NT2/D1 (cell line): ENCODE measurements at regions not wholly inside any gene's neighbourhood (a gene's known extent, or its start where the extent isn't known, plus 50 kb on each side); places are given as distances from the start of the nearest gene placed in this dataset.

Experiments used
- DNase-seq: peaks from one replicate; pipeline ENCODE4 v3.0.0-alpha.2; 2011; ENCODE audit warnings: low read depth, low spot score
- H3K27me3 ChIP-seq: 2 replicates; pipeline ENCODE4 v1.6.0; 2011; ENCODE audit warnings: mild to moderate bottlenecking; ENCODE audit not compliant: insufficient read length, insufficient read depth
- H3K36me3 ChIP-seq: 2 replicates; pipeline ENCODE4 v1.6.1; 2011; ENCODE audit warnings: mild to moderate bottlenecking, low read length, mixed read lengths; ENCODE audit not compliant: insufficient read depth, insufficient read length
- H3K4me1 ChIP-seq: 2 replicates; pipeline ENCODE4 v1.5.1; 2011; ENCODE audit not compliant: insufficient read depth, insufficient read length
- H3K4me3 ChIP-seq: 2 replicates; pipeline ENCODE4 v1.5.1; 2011; ENCODE audit warnings: low read depth; ENCODE audit not compliant: insufficient read length
- H3K9ac ChIP-seq: 2 replicates; pipeline ENCODE4 v1.6.0; 2011; ENCODE audit warnings: low read depth; ENCODE audit not compliant: insufficient read length
- H3K9me3 ChIP-seq: 2 replicates; pipeline ENCODE4 v1.5.1; 2011; ENCODE audit warnings: mild to moderate bottlenecking, low read length; ENCODE audit not compliant: insufficient read depth
- SUZ12 ChIP-seq: IDR thresholded peaks from 2 replicates; pipeline ENCODE4 v1.6.1; 2011; ENCODE audit not compliant: insufficient read length, insufficient read depth; ENCODE audit errors: extremely low read depth
- YY1 ChIP-seq: IDR thresholded peaks from 2 replicates; pipeline ENCODE4 v1.6.1; 2011; ENCODE audit not compliant: insufficient read length, insufficient read depth
- ZNF274 ChIP-seq: IDR thresholded peaks from 2 replicates; pipeline ENCODE4 v1.6.1; 2011; ENCODE audit warnings: mild to moderate bottlenecking, low read depth, low read length

- no peaks in the 10 kb centered on the region for H3K4me1 ChIP-seq
- no peak overlapping the region for H3K9ac ChIP-seq
- TF ChIP-seq YY1, result no peak
- TF ChIP-seq SUZ12, result no peak
- TF ChIP-seq ZNF274, result no peak
- no peaks in the 10 kb centered on the region for H3K36me3 ChIP-seq
- no peak for DNase-seq
- no peaks in the 10 kb centered on the region for H3K9me3 ChIP-seq
- no peak overlapping the region for H3K4me3 ChIP-seq
- H3K27me3 ChIP-seq, result no peaks in the 10 kb centered on the region
These were observed 55.8 kb upstream of the CDH6 start for GRCh38 chr5:31137676-31138075.

GRCh38 chr5:31135542-31135941 is 57.9 kb upstream of the CDH6 start:
- H3K36me3 ChIP-seq, result no peaks in the 10 kb centered on the region
- no peaks in the 10 kb centered on the region for H3K27me3 ChIP-seq
- H3K4me1 ChIP-seq, result no peaks in the 10 kb centered on the region
- no peak overlapping the region for H3K4me3 ChIP-seq
- TF ChIP-seq YY1, result no peak
- no peak for TF ChIP-seq ZNF274
- no peak for TF ChIP-seq SUZ12
- no peak overlapping the region for H3K9ac ChIP-seq
- DNase-seq, result no peak
- H3K9me3 ChIP-seq, result no peaks in the 10 kb centered on the region

DNA sequence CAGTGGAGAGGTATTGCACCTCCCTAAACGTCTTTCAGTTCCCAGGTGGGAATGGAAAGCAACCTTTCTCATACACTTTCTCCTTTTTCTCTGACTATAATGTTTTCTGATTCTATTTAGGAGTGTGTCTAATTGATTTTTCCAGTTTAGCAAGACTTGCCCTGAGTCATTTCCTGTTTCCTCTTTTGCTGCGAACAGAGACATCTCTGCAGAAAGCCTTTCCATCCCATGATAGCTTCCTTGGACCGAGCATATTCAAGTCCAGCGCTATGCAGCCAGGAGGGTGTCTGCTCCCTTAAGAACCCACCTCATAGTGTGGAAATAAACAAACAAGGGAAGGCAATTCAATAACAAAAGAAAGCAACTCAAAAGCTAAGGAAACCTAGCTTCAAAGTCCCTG is 60.0 kb upstream of the CDH6 start:
- no peaks in the 10 kb centered on the region for H3K27me3 ChIP-seq
- no peak overlapping the region for H3K4me3 ChIP-seq
- H3K9ac ChIP-seq, result no peak overlapping the region
- TF ChIP-seq YY1, result no peak
- TF ChIP-seq ZNF274, result no peak
- no peaks in the 10 kb centered on the region for H3K36me3 ChIP-seq
- no peaks in the 10 kb centered on the region for H3K4me1 ChIP-seq
- H3K9me3 ChIP-seq, result no peaks in the 10 kb centered on the region
- no peak for DNase-seq

DNA sequence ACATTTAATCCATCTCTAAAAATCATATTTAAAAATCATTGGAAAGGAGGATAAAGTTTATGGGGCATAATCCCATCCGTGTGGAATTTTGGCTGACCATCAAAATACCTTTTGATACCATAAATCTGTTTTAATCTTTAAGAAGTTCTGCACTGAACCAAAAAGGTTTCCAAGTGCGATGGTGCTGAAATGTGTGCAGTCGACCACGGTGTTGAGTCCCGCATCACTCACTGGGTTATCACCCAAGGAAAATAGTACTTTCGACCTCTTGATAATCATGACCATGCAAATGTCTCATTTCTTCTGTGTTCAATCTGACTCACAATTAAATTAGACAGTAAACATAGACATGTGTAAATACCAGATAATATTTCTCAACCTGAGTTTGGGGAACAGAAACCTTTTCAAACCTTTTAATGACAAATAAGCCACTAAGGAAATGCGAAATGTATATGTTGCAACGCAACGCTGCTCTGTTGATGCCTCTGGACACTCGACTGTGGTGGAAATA is 62.0 kb upstream of the CDH6 start:
- no peaks in the 10 kb centered on the region for H3K27me3 ChIP-seq
- H3K4me1 ChIP-seq, result no peaks in the 10 kb centered on the region
- H3K9me3 ChIP-seq, result no peaks in the 10 kb centered on the region
- H3K9ac ChIP-seq, result no peak overlapping the region
- no peaks in the 10 kb centered on the region for H3K36me3 ChIP-seq
- H3K4me3 ChIP-seq, result no peak overlapping the region
- DNase-seq, result no peak
- TF ChIP-seq ZNF274, result no peak
- TF ChIP-seq SUZ12, result no peak
- TF ChIP-seq YY1, result no peak

- no peaks in the 10 kb centered on the region for H3K27me3 ChIP-seq
- no peak overlapping the region for H3K9ac ChIP-seq
- no peak for DNase-seq
- no peaks in the 10 kb centered on the region for H3K4me1 ChIP-seq
- no peaks in the 10 kb centered on the region for H3K9me3 ChIP-seq
- H3K36me3 ChIP-seq, result no peaks in the 10 kb centered on the region
- TF ChIP-seq SUZ12 (no peak), ZNF274 (no peak), YY1 (no peak)
- no peak overlapping the region for H3K4me3 ChIP-seq
These were observed 62.8 kb upstream of the CDH6 start for GRCh38 chr5:31130676-31131075.

DNA sequence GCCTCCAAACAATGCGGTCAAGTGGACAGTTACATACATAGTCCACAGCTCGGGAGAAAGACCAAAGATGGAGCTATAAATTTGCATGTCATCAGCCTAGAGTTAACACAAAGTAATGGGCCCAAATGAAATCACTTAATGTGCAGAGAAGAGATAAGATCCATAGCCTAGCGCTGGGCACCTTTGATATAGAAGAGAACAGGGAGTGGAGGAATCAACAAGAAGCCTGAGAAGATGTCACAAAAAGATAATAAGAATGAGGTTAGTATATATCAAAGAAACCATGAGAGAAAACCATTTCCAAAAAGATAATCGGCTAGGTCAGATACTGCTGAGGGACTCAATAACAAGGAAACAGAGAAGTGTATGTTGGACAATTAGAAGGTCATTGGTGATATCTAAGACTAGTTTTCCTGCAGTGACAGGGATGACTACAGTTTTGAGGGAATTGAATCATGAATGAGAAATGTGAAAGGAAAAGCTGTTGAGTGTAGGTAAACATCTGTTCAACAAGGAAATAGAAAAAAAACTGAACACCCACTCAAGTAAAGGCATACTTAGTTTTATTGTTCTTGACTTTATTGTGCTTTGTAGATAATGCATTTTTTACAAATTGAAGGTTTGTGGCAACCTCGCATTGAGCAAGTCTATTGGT is 68.7 kb upstream of the CDH6 start:
- H3K9ac ChIP-seq, result no peak overlapping the region
- no peaks in the 10 kb centered on the region for H3K36me3 ChIP-seq
- no peaks in the 10 kb centered on the region for H3K9me3 ChIP-seq
- no peaks in the 10 kb centered on the region for H3K4me1 ChIP-seq
- H3K4me3 ChIP-seq, result no peak overlapping the region
- TF ChIP-seq YY1, result no peak
- no peak for TF ChIP-seq SUZ12
- no peak for TF ChIP-seq ZNF274
- no peaks in the 10 kb centered on the region for H3K27me3 ChIP-seq
- DNase-seq, result no peak

GRCh38 chr5:31124026-31124425 is 69.5 kb upstream of the CDH6 start:
- DNase-seq, result no peak
- H3K9me3 ChIP-seq, result no peaks in the 10 kb centered on the region
- TF ChIP-seq SUZ12 (no peak), YY1 (no peak), ZNF274 (no peak)
- H3K9ac ChIP-seq, result no peak overlapping the region
- H3K4me1 ChIP-seq, result no peaks in the 10 kb centered on the region
- no peaks in the 10 kb centered on the region for H3K36me3 ChIP-seq
- no peak overlapping the region for H3K4me3 ChIP-seq
- no peaks in the 10 kb centered on the region for H3K27me3 ChIP-seq
